ENCODE measurements at regions not wholly inside any gene's neighbourhood (a gene's known extent, or its start where the extent isn't known, plus 50 kb on each side); places are given as distances from the start of the nearest gene placed in this dataset.

DNA sequence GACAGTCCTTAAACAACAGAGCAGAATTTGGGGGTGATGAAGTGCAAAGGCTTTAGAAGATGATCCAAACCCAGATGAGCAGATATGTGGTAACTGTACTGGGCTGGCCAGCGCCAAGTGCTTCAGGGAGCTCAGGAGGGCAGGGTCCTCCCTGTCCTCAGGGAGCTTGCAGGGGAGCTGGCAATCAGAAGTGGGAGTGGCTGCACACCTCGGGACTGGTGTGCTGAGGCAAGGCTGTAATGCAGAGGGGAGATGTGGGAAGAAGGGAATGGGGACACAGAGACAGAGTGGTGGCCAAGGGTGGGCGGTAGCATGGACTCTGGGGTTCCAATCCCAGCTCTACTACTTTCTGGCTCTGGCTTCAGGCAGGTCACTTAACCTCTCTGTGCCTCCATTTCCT lies 235.6 kb upstream of the NCAM1 start:
- DNase-seq: no peak

DNA sequence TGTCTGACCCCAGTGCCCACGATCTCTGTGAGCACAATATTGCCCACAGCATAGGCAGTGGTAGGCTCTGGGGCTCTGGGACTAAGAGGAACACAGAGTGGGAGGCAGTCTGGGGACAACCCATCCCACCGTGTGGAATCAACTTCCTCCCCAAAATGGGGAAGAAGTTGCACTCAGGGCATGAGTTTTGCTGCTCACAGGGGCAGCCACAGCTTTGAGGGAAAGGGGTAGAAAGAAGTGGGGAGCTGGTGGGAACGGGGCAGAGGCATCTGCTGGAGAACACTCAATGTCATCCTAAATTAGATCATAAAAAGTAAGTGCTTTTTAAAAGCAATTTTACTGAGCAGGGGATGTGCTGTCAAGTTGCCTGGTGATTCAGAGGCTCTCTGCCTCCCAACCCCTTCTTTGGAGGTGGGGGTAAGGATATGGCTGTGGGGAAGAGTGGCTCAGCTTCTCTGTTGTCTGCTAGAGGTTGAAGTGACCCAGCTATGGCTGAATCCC lies 233.8 kb upstream of the NCAM1 start:
- DNase-seq: no peak

DNA sequence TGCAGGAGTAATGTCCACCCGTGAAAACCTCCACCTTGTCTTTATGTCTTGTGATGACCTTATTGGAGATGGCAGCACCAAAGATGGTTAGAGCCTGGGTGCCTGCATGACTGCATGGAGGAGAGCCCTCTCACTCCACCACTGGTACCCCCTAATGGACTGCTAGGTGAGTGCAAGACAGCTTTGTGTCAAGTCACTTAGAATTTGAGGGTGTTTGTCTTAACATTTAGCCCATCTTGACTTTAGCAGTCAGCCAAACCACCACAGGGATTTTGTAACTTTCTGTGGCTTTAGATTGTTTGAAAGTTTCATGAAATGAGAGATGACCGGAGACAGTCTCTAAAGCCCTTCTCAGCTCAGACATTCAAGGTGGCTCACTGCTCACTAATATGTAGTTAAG lies 232.9 kb upstream of the NCAM1 start:
- no peak for DNase-seq

DNA sequence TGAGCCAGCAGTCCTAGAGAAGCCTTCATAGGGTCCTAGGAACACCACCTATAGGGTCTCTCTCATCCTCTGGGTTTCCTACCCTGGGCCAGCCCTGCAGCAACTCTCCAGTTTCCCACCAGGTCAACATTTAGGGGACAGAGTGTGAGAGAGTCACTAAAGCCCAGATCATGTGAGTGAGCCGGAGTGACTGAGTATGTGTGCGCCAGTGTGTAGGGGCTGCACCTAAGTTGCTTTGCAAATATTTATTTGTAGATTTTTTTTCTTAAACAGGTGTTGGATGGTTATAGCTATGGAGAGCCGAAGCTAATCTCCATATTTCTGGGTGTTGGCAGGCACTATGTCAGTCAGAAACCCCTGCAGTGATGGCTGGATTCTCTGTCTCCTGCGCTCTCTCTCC lies 232.5 kb upstream of the NCAM1 start:
- no peak for DNase-seq

DNA sequence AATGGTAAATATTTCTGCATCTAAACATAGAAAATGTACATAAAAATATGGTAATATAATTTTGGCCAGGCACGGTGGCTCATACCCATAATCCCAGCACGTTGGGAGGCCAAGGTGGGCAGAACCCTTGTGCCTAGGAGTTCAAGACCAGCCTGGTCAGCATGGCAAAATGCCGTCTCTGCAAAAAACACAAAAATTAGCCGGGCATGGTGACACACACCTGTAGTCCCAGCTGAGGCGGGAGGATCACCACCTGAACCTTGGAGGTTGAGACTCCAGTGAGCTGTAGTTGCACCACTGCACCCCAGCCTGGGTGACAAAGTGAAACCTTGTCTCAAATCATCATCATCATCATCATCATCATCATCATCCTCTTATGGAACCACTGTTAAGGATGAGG lies 230.6 kb upstream of the NCAM1 start:
- no peak for DNase-seq

DNA sequence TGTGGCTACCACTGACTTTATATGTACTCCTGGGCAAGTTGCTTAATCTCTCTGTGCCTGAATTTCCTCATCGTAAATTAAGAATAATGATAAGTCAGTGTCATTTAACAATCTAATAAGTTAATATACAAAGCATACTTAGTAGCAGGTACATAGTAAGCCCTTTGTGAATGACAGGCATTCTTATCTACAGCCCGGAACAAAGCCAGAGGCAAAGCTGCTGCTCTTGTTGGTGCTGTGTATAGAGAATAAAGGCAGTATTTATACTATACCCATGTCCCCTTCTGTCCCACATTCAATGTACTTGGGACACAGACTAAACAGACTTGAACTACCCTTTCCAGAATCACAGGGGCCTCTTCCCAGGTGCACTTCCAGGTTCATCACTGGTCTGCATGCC lies 229.7 kb upstream of the NCAM1 start:
- DNase-seq: no peak

DNA sequence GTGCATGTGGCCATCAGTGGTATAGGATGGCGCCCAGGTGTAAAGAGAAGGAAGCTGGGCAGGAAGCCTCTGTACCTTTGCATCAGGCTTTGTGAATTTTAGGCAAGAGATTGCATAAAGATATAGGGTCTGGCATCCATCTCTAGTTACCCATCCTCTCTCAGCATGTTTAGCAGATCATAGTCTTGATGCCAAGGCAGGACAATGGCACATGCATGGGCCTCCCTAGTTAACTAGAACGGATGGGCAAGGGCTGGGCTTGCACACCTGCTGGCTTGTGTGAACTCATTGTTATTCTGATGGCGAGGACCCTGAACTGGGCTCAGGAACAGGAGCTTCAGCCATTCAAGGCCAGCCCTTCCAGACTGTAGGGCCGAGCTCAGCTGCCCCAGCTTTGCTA lies 229.2 kb upstream of the NCAM1 start:
- DNase-seq: no peak

DNA sequence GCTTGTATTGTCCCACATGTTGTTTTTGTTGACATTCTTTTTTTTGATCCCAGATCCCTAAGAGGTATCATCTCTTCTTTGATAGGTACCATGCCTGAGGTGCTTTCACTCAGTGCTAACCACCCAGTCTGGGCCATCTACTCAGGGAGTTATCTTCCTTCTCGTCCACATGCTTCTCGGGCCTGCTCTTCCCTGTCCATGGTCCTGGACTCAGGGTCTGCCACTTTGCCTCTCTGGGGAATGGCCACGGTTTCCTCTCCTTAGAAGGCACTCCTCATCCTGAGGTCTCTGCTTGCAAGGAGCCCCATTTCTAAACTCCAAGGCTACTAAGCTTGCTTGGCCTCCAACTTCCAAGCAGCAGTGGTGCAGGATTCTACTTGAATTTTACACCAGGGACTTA lies 227.0 kb upstream of the NCAM1 start:
- DNase-seq: peak; percentile 44

DNA sequence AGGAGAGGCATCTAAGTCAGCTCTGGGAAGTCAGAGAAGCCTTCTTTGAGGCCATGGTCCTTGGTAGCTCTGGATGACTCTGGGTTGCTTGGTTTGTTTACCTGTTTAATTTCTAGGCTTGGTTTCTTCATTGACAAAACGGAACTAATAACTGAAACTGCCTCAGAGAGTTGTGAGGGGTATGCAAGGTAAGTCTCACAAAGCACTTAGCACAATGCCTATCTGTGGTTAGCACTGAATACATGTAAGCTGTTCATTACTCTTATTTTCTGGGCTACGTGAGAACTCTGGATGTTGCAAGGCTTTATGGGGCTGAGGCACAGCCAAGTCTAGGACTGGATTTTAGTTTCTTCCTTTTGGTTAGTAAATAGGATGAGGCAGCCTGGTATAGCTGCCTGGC lies 225.8 kb upstream of the NCAM1 start:
- no peak for DNase-seq

DNA sequence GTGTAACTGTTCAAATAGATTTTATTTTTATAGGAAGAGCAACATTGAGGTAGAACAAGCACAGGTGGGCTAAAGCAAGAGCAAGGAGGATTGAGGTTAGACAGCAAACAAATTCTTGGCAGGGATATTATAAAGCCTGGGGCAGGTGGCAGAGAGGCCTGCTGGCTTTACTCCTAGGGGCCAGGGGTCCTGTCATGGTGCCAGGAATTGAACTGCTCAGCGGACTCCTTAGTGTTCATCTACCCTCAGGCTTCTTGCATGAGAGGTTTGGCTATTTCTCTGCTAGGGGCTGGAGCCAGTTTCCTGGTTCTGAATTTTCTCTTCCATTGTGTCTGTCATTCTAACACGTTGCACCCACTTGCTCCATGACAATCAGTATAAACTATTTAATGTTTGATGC lies 217.2 kb upstream of the NCAM1 start:
- no peak for DNase-seq

DNA sequence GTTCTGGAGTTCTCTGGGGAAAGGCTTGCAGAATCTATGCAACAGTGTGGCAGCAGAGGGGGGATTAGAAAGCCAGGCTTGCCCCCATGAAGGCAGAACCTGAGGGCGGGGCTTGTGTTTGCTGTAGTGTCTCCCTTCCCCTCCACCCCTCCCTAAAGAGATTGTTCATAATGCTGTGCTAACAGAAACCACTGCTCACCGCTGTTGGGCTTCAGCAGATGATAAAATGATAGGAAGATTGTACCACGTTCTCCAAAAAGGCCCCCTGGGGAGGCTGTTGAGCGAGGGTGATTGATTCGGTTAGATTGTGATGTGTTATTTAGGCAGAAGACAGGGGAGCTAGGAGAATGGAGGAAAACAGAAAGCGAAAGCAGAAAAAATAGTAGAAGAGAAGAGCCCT lies 215.2 kb upstream of the NCAM1 start:
- no peak for DNase-seq

DNA sequence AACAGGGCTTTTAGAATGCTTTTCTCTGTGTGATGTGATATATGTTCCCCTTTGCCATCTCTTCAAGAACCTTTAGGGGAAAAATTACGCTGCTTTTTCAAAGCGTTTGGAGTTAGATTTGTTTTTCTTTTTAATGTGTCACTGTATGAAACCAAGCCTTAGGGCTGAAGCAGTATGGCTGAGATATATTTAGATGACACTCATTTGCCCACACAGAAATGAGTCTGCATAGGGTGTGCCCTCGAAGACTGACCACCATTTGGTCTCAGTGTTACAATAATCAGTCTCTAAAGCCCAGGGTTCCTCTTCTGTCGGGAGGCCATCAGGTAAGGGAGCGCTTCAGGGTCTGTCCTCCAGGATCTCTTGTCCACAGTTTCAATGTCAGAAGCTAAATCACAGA lies 213.0 kb upstream of the NCAM1 start:
- DNase-seq: no peak

DNA sequence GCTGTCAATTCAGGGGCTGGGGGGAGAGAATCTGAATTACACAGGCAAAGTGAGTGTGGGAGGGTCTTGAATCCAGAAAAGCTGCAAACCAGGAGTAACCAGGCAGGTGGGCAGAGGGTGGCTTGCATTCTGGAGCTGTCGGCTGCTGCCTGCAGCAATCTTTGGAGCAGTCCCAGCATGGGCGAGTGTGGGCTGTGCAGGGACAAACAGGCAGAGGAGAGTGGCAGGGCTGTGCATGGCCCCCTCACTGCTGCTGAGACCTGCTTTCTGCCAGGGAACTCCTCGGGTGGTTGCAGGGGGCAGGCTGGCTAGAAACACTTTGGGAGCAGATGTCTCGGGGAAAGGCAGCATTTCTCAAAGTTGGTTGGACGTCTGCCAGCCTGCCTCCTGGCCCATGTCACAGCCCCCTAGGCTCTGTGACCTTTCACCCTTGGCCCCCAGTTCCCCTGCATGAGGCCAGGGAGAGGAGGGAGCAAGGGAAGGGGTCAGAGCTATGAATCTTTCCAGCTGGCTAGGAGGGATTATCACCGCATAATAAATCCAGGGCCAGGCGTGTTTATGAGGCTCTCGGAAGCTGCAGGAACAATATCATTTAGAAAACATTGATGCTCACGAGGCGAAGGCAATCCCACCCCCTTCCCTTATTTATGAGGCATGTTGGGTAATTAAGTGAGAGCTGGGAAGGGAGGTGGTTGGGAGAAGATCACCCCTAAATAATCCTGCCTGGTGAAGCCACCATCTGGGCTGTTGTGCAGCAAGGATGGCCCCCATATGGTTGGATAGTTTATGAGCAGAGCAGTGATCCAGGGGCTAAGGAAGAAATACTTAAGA lies 212.3 kb upstream of the NCAM1 start:
- no peak for DNase-seq

DNA sequence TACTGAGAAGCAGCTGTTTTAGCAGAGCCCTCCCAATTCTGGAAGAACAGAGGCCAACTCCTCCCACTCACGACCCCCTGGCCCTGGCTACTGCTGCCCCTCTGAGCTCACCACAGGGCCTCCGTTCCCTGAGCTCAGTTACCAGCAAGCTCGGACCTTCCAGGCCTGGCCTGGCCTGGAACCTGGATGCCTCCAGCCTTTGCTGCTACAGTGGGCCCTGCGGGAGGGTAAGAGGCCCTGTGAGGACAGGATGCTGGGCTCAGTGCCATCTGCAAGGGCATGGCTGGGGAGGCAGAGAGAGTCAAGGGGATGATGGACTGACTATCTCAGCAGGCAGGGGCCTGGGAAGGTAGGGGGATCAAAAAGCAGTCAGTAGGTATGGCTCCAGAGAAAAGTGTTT lies 209.9 kb upstream of the NCAM1 start:
- no peak for DNase-seq

DNA sequence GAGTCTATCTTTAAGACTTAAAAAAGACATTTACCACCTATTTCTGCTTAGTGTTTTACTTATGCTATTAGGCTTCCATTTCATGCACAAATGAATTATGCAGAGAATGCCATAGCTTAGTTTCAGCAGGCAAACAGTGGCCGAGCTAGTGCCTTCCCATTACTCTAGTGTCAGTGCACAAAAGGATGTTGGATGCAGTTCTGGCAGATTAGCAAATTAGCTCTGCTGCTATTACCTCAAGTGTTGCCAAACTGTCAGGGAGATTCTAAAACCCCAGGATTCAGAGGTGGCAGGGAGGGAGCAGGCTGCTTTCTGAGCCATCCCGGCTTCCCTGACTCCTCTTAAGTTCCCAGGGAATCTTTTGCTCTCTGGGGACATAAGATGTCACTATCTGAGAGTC lies 209.4 kb upstream of the NCAM1 start:
- no peak for DNase-seq

DNA sequence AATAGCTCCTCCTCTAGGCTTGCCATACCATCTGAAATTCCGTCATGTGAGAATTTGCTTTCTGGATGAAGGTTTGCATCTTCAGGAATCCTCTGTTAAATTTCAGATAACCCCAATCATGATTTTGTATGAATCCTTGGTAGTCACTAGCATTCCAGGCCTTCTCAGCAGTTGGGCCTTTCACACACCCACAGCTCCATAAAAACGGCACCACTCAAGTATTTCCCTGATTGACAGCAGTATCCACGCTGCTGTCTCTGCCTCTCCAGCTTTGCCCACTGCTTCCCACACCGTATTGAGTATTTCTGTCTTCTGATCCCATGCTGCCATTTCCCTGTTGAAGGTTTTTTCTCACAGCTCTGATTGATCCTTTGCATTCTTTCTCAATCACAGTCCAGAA lies 208.7 kb upstream of the NCAM1 start:
- no peak for DNase-seq

DNA sequence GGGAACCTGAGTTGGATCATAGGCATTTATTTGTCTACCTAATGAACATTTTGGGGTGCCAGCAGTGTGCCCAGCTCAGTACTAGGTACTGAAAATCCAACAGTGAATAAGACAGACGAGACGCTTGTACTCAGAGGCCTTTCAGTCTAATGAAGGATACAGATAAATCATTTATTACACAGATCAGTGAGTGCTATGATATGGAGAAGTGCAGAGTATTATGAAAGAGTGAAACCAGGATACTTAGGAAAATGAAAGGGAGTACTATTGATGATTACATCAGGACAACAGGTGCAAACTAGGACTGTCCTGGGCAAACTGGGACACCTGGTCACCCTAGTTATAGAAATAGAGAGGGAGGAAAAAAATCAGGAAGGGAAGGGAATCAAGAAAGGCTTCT lies 207.5 kb upstream of the NCAM1 start:
- DNase-seq: no peak

DNA sequence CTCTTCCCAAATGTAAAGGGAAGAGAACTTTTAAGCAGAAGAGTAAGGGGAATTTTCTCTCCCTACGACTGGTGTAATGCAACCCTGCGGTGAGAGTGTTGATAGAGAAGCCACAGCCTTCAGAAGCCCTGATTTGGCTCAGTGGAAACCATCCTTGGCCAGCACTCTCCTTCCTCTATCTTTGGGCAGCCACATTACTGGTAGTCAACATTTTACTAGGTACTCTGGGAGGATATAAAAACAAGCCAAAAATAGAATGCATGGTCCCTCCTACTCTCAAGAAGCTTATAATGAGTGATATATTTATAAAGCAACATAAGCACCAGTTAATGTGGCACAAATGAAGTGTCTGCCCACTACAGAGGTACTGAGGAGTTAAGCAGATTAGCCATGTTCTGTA lies 201.8 kb upstream of the NCAM1 start:
- no peak for DNase-seq

DNA sequence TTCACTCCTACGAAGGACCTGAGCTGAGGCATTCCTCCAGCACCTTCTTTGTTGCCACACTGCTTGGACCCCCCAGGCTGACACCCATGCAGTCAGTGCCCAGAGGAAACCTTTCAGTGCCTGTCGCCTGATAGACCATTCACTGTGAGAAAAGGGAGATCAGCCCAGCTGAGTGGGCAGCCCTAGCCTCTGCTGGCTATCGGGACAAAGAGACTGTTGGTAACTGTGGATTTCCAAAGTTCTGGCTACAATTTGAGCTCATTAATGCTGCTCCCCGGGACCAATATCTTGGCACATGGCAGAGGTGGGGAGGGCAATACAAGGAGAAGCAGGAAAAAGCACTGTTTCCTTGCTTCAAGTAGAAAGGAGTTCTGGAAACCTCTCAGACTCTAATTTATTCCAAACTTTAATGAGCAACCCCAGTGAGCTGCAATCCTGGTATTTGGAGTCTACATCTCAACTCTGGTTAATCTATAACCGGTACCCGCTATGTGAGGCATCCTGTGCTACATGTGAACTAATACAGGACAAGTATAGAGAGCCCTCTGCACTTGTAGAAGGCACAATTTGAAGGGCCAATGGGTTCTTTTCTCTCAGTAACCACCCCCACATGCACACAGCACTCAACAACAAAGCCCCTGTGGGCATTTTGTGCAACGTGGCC lies 200.7 kb upstream of the NCAM1 start:
- DNase-seq: no peak

DNA sequence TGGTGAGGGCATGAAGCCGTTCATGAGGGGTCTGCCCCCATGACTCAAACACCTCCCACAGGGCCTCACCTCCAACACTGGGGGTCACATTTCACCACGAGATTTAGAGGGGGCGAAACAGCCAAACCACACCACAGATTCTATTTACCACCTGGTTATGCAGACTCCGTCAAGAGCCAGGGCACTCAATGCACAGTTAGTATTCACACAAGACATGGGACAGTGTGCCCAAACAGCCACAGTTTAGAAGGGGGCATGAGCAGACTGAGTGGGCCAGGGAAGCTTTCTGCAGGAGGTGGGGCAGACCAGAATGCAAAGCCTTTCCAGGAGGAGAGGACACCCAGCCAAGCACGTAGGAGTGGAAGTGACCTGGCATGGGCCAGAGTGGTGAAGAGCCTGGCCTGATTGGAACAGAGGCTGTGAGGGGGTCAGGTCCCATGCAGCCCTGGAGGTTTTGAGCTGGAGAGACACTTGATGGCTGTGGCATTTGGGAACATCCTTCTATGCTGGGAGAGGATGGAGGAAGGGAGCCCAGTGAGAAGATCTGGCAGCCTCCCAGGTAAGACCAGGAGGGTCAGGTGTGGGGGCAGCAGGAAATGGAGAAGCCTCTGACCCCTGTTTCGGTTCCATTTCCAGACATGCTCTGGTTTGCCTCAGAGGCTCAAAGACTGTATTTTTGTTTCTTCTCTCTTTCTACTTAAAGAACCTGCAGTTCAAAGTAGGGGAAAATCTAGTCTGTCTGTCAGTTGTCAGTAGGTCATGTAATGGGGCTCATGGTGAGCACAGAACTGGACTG lies 199.1 kb upstream of the NCAM1 start:
- DNase-seq: no peak

DNA sequence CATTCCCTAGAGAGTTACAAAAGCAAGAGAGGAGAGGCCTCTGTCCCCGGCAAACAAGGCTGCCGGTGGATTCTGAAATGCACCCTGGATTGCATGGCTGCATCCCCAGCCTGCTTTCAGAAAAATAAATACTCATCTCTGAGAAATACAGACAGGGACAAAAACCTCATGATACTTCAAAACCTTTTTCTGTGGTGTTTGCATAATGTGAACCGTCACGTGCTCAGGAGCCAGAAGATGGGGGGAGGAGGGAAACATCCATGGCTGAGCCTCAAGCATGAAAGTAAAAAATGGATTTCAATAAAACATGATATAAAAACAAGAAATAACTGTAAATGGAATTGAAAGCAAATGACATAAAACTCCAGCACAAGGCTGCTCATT lies 198.5 kb upstream of the NCAM1 start:
- DNase-seq: no peak

DNA sequence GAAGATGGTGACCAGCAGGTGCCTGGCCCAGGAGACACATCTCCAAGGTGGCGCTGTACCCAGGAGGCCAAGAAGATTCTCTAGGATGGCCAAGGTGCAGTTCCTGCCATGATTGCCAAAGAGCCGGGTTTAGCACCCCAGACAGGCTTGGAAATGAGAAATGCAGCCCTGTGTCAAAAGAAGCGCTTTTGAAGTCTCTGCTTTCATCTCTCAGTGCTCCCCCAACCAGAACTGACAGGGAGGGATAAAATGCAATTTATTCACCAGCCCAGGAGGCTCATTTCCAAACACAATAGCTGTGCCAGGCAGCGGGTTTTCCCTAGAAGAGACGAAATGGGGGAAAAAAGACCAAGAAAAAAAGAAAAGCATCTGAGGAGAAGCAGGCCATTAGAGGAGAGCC lies 195.9 kb upstream of the NCAM1 start:
- DNase-seq: no peak

DNA sequence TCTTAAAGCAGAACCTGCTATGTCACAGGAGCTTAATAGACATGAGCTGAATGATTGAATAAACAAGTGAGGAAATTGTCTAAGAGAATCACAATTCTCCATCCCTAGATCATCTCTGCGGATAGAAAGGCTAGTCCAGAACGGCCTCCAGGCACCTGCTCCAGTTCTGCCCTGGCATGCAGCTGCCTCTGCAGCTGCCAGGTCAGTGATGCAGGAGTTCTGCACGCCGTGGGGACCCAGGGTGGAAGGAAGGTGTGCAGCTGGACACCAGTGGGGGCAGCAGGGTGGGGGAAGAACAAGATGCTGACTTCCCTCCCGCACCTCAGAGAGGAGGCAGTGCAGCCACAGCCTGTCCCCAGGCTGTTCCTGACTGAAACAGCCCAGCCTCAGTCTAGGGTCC lies 192.1 kb upstream of the NCAM1 start:
- DNase-seq: no peak

DNA sequence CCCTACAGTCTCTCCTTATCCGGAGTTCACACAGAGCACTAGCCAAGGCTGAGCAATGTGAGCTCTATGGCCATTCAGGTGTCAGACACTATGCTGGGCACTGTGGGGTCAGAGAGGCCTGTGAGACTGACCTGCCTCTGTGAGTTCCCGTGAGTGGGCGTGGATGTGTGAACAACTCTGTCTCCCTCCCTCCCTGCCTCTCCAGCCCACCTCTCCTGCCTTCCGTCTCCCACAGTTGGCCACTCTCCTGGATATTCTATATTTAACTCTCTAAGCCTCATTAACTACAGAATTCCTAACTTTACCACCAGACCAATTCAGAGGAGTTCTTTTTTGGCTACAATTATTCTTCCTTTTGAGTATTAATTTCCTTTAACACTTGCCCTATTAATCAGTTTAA lies 191.6 kb upstream of the NCAM1 start:
- no peak for DNase-seq
